Heart left ventricle (tissue), 16 donors: ENCODE measurements at regions not wholly inside any gene's neighbourhood (a gene's known extent, or its start where the extent isn't known, plus 50 kb on each side); places are given as distances from the start of the nearest gene placed in this dataset.

Experiments used
- ATAC-seq, 4 donors: fragments of 200-7000 bp; cut with Tn5 transposase; one replicate each; pipeline ENCODE4 v1.9.1; 2020 to 2022; ENCODE audit warnings: moderate library complexity in 4 of 4, mild to moderate bottlenecking in 3 of 4, moderate number of reproducible peaks in 1 of 4
- DNase-seq, 5 donors: peaks; one replicate each; pipeline ENCODE4 v3.0.0-alpha.2; 2020
- H3K27ac ChIP-seq, 12 donors: fragments of 200-600 bp; sonication (generic) in 4 of 12; one replicate each; pipeline versions ENCODE4 v1.5.0 to v1.8.0; 2016 to 2022; ENCODE audit warnings: mild to moderate bottlenecking in 2 of 12
- H3K27me3 ChIP-seq, 9 donors: fragments of 200-600 bp; sonication (generic) in 2 of 9; one replicate each; pipeline versions ENCODE4 v1.5.1 to v1.8.0; 2016 to 2022; ENCODE audit warnings: mild to moderate bottlenecking in 3 of 9
- H3K36me3 ChIP-seq, 9 donors: fragments of 200-600 bp; sonication (generic) in 2 of 9; one replicate each; pipeline versions ENCODE4 v1.5.0 to v1.8.0; 2018 to 2022; ENCODE audit warnings: mild to moderate bottlenecking in 2 of 9
- H3K4me1 ChIP-seq, 12 donors: fragments of 200-600 bp; sonication (generic) in 4 of 12; one replicate each; pipeline versions ENCODE4 v1.5.0 to v1.8.0; 2016 to 2022; ENCODE audit warnings: mild to moderate bottlenecking in 3 of 12
- H3K4me3 ChIP-seq, 12 donors: fragments of 200-600 bp; sonication (generic) in 4 of 12; one replicate each; pipeline versions ENCODE4 v1.5.0 to v1.8.0; 2017 to 2022; ENCODE audit warnings: mild to moderate bottlenecking in 9 of 12, moderate library complexity in 4 of 12
- H3K9me3 ChIP-seq, 12 donors: fragments of 200-600 bp; sonication (generic) in 4 of 12; one replicate each; pipeline versions ENCODE4 v1.5.0 to v1.8.0; 2016 to 2022; ENCODE audit warnings: mild to moderate bottlenecking in 1 of 12
- POLR2A ChIP-seq, 2 donors: fragments of 450-650 bp; IDR thresholded peaks; one replicate each; pipeline ENCODE4 v1.6.1; 2017; ENCODE audit warnings: antibody characterized with exemption in 2 of 2, mild to moderate bottlenecking in 2 of 2, moderate library complexity in 2 of 2
- WGBS, 4 donors: extraction: QIAGEN DNeasy Blood & Tissue Kit in 2 of 4; methylation state at CpG; one replicate each; pipeline versions ENCODE4 v1.1.5 to v1.1.7; 2013 to 2018; 5-methylcytosine and 5-hydroxymethylcytosine counted together
- intact Hi-C, 10 donors: fragments of 100-400 bp; cut with DNase I; formaldehyde crosslinking; loops; one replicate each; pipeline versions ENCODE4 v1.11.1 to v1.14.2; 2022
- TF ChIP-seq, protein P1 (sequence below), 12 donors: fragments of 200-600 bp; sonication (generic) in 4 of 12; IDR thresholded peaks; one replicate each; pipeline versions ENCODE4 v1.5.0 to v1.8.0; 2018 to 2022; ENCODE audit warnings: antibody characterized with exemption in 12 of 12, mild to moderate bottlenecking in 5 of 12
- donor health status: ischemic (EF 13 %, LVEDD 7.1; RV severe dilation, severe dysfunction).
- donor health status: healthy with polysubstance abuse.
- donor health status: DM: no; HTN: yes; CAD: no.
- donor health status: DM: no; HTN: no; CAD: no.
- donor health status: ischemic (EF 25% LVEDD 6.9; RV normal size, moderate dysfunction).
- donor health status: ischemic (EF 25% LVEDD 5.7; RV mildly dilated, moderate dysfunction).
- donor health status: healthy.
- donor health status: DM: yes; HTN: yes; CAD: no.
- donor health status: ischemic (EF 35%, LVEDD 5.7; RV mildly dilated, moderate dysfunction).
- donor health status: nonischemic (EF 11% LVEDD 7.7; RV severe dilation, severe dysfunction).
- donor health status: DM: yes; HTN: yes; CAD: no.
- donor health status: PGD.
- donor health status: ischemic (EF 29% LVEDD 5.4; RV normal size, mild dysfunction).
- donor health status: nonischemic (EF 23%, LVEDD 6.1; RV moderate dilation, normal function).

DNA sequence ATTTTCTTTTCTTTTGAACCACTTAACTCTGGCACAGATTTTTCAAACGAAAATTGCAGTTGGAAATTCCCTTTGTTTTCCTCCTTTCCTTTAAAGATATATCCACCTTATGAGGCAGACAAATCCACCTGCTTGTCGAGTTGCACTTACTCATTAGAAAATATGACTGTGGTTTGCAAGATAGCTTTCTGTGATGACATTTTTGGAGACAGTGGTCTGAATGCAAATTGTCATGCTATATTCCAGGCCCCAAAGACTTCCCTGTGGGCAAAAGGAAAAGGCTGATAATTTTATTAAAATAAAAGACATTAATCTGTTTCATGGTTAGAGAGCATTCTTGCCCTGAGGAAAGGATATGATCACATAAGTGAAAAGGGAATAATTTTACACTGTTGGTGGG lies 120.6 kb downstream of the TNFSF18 start:
- Histone ChIP-seq H3K4me1 (peaks cover 0 to 39% (median 6%) of the 10 kb centered on the region in 12 donors), H3K27ac (no peak overlapping the region), H3K4me3 (no peak overlapping the region), H3K27me3 (no peaks in the 10 kb centered on the region), H3K36me3 (no peaks in the 10 kb centered on the region), H3K9me3 (no peaks in the 10 kb centered on the region)
- ATAC-seq (no peak), DNase-seq (no peak)
- TF ChIP-seq, protein P1, sequence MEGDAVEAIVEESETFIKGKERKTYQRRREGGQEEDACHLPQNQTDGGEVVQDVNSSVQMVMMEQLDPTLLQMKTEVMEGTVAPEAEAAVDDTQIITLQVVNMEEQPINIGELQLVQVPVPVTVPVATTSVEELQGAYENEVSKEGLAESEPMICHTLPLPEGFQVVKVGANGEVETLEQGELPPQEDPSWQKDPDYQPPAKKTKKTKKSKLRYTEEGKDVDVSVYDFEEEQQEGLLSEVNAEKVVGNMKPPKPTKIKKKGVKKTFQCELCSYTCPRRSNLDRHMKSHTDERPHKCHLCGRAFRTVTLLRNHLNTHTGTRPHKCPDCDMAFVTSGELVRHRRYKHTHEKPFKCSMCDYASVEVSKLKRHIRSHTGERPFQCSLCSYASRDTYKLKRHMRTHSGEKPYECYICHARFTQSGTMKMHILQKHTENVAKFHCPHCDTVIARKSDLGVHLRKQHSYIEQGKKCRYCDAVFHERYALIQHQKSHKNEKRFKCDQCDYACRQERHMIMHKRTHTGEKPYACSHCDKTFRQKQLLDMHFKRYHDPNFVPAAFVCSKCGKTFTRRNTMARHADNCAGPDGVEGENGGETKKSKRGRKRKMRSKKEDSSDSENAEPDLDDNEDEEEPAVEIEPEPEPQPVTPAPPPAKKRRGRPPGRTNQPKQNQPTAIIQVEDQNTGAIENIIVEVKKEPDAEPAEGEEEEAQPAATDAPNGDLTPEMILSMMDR (IDR thresholded peaks at IDR 0.05) = no peak
- no peak for TF ChIP-seq POLR2A (IDR thresholded peaks at IDR 0.05)
- 58 to 68% (median 65%) methylated on average over 2 of the region's 2 CpGs for WGBS, 4 donors
- intact Hi-C loops = loop anchor here in 1 of 10 donors (5.0 kb wide), 1 partner anchor 122 kb away; the partner anchor contains the start of gene TNFSF18

DNA sequence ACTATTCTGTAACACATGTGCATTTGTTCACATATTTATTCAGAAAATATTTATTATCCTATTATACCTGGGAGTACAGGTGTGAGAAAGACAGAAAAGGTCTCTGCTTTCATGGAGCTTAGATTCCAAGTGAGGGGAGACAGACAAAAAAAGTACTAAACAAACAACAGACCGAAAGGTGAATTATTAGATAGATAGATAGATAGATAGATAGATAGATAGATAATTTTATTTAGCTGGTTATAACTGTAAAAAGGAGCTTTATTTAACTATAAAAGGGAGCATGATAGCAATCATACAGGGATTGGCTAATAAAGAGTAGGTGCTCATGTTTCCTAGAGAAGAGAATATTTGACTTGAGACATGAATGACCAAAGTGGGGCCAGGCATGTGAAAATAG lies 119.4 kb downstream of the TNFSF18 start:
- WGBS, 4 donors = 70 to 94% (median 82%) methylated on average over 1 of the region's 1 CpG
- ATAC-seq (no peak), DNase-seq (no peak)
- Histone ChIP-seq H3K27me3 (no peaks in the 10 kb centered on the region), H3K27ac (no peak overlapping the region), H3K4me3 (no peak overlapping the region), H3K36me3 (no peaks in the 10 kb centered on the region), H3K4me1 (peaks cover 0 to 43% (median 6%) of the 10 kb centered on the region in 12 donors), H3K9me3 (no peaks in the 10 kb centered on the region)
- TF ChIP-seq, protein P1 (IDR thresholded peaks at IDR 0.05) = no peak
- TF ChIP-seq POLR2A (IDR thresholded peaks at IDR 0.05) = no peak
- intact Hi-C loops = loop anchor here in 1 of 10 donors (5.0 kb wide), 1 partner anchor 121 kb away; the partner anchor contains the start of gene TNFSF18

DNA sequence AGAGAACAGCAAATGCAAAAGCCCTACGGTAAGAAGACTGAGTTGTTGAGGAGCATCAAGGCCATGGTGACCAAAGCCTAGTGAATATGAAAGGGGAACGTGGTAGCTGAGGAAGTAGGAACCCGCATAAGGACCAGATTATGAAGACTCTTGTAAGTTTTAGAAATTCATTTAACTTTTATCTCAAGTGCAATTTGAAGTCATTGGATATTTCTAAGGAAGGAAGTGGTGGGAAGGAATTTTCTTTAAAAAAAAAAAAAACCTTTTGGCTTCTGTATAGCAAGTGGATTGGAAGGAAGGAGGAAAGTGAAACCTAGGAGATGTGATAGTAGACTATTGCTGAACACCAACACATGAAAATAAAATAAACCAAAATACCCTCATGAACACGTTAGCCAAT lies 119.0 kb downstream of the TNFSF18 start:
- Histone ChIP-seq H3K4me3 (no peak overlapping the region), H3K27ac (no peak overlapping the region), H3K27me3 (no peaks in the 10 kb centered on the region), H3K9me3 (no peaks in the 10 kb centered on the region), H3K36me3 (no peaks in the 10 kb centered on the region), H3K4me1 (peaks cover 0 to 43% (median 6%) of the 10 kb centered on the region in 12 donors)
- DNase-seq (no peak), ATAC-seq (no peak)
- intact Hi-C loops = loop anchor here in 1 of 10 donors (5.0 kb wide), 1 partner anchor 121 kb away; the partner anchor contains the start of gene TNFSF18
- 61 to 73% (median 67%) methylated on average over 4 of the region's 4 CpGs for WGBS, 4 donors
- no peak for TF ChIP-seq POLR2A (IDR thresholded peaks at IDR 0.05)
- TF ChIP-seq, protein P1 (IDR thresholded peaks at IDR 0.05) = no peak

DNA sequence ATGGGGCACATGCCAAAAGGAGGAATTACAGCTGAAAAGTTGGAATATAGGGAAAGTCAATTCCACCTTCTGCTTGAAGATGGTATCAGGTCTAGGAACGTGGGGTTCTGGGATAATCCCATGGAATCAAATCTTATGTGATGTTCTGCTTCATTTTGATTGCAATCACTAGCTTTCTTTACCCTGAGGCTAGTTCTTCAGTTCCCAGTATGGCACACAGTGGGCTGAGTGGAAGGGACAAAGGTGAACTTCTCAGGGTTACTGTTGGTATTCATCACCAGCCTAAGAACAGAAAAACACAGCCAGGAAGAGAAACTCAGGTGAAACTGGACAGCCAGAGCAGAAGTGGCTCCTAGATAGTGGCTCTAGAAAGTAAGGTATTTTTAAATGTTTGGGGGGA lies 117.8 kb downstream of the TNFSF18 start:
- intact Hi-C loops = loop anchor here in 1 of 10 donors (5.0 kb wide), 1 partner anchor 119 kb away; the partner anchor contains the start of gene TNFSF18
- ATAC-seq (no peak), DNase-seq (no peak)
- no peaks in the 10 kb centered on the region for H3K9me3 ChIP-seq
- H3K36me3 ChIP-seq = no peaks in the 10 kb centered on the region
- no peaks in the 10 kb centered on the region for H3K27me3 ChIP-seq
- TF ChIP-seq, protein P1 (IDR thresholded peaks at IDR 0.05) = no peak
- no peak for TF ChIP-seq POLR2A (IDR thresholded peaks at IDR 0.05)
- no peak overlapping the region for H3K4me3 ChIP-seq
- peaks cover 0 to 43% (median 6%) of the 10 kb centered on the region in 12 donors for H3K4me1 ChIP-seq
- H3K27ac ChIP-seq = peak overlapping the region in 6 of 12 donors; percentile 39 to 72 (median 59)
- 86 to 93% (median 90%) methylated on average over 1 of the region's 1 CpG for WGBS, 4 donors
